Neural cell (in vitro differentiated cells): ENCODE measurements at regions not wholly inside any gene's neighbourhood (a gene's known extent, or its start where the extent isn't known, plus 50 kb on each side); places are given as distances from the start of the nearest gene placed in this dataset.

Source experiments
- H2AFZ ChIP-seq: fragments of 200-600, 300-800 bp; sonication (generic), shearing (Covaris generic); 2 replicates; pipeline ENCODE4 v1.6.0; 2014; ENCODE audit warnings: low read depth, mild to moderate bottlenecking, antibody characterized with exemption, low read length, moderate library complexity
- H3F3A ChIP-seq: fragments of 200-600 bp; shearing (Covaris generic); 2 replicates; pipeline ENCODE4 v1.6.1; 2016; ENCODE audit warnings: mild to moderate bottlenecking, moderate library complexity, mixed read lengths, antibody characterized with exemption, low read length; ENCODE audit not compliant: insufficient read depth, poor library complexity, severe bottlenecking
- H3K27ac ChIP-seq: fragments of 200-600, 300-800 bp; sonication (generic), shearing (Covaris generic); 2 replicates; pipeline ENCODE4 v1.5.1; 2014; ENCODE audit warnings: mild to moderate bottlenecking, low read length, moderate library complexity
- H3K27me3 ChIP-seq: fragments of 300-800, 200-600 bp; sonication (generic), shearing (Covaris generic); 2 replicates; pipeline ENCODE4 v1.6.0; 2014; ENCODE audit warnings: mild to moderate bottlenecking, low read depth, low read length, moderate library complexity; ENCODE audit not compliant: insufficient read depth
- H3K36me3 ChIP-seq: fragments of 300-800, 200-600 bp; sonication (generic), shearing (Covaris generic); 2 replicates; pipeline ENCODE4 v1.5.1; 2014; ENCODE audit warnings: mild to moderate bottlenecking, antibody characterized with exemption, low read length, moderate library complexity; ENCODE audit not compliant: insufficient read depth
- H3K4me2 ChIP-seq: fragments of 300-800, 200-600 bp; sonication (generic), shearing (Covaris generic); 2 replicates; pipeline ENCODE4 v1.6.0; 2014; ENCODE audit warnings: mild to moderate bottlenecking, low read length
- H3K4me3 ChIP-seq: fragments of 300-800, 200-600 bp; sonication (generic), shearing (Covaris generic); 2 replicates; pipeline ENCODE4 v1.5.1; 2014; ENCODE audit warnings: mild to moderate bottlenecking, low read length, moderate library complexity
- H3K79me2 ChIP-seq: fragments of 200-600 bp; shearing (Covaris generic); replicated peaks from 2 replicates; pipeline ENCODE4 v1.6.0; 2014; ENCODE audit warnings: mild to moderate bottlenecking, low read length, moderate library complexity; ENCODE audit not compliant: insufficient read depth
- H3K9ac ChIP-seq: fragments of 300-800, 200-600 bp; sonication (generic), shearing (Covaris generic); 2 replicates; pipeline ENCODE4 v1.6.1; 2016; ENCODE audit warnings: mild to moderate bottlenecking, low read length, mixed read lengths
- H3K9me2 ChIP-seq: fragments of 200-600 bp; shearing (Covaris generic); 2 replicates; pipeline ENCODE4 v1.6.1; 2016; ENCODE audit warnings: mild to moderate bottlenecking, low read length, mixed read lengths; ENCODE audit not compliant: insufficient read depth
- H3K9me3 ChIP-seq: fragments of 200-600, 300-800 bp; sonication (generic), shearing (Covaris generic); 2 replicates; pipeline ENCODE4 v1.6.1; 2016; ENCODE audit warnings: mild to moderate bottlenecking, mixed run types, low read length, moderate library complexity, mixed read lengths
- H4K20me1 ChIP-seq: fragments of 200-600 bp; shearing (Covaris generic); 2 replicates; pipeline ENCODE4 v1.6.1; 2016; ENCODE audit warnings: mild to moderate bottlenecking, mixed run types; ENCODE audit not compliant: insufficient read depth
- CTCF ChIP-seq: fragments of 450-650 bp; IDR thresholded peaks from 2 replicates; pipeline ENCODE4 v1.5.1; 2014; ENCODE audit warnings: antibody characterized with exemption, mild to moderate bottlenecking, moderate library complexity; ENCODE audit not compliant: poor library complexity, severe bottlenecking
- EP300 ChIP-seq: fragments of 450-650 bp; conservative IDR thresholded peaks from 2 replicates; pipeline ENCODE4 v1.6.1; 2014; ENCODE audit warnings: antibody characterized with exemption, mild to moderate bottlenecking, moderate library complexity; ENCODE audit not compliant: poor library complexity, severe bottlenecking
- EZH2 ChIP-seq: fragments of 200-600, 300-800 bp; shearing (Covaris generic), sonication (generic); IDR thresholded peaks from 2 replicates; pipeline ENCODE4 v1.6.1; 2014; ENCODE audit warnings: antibody characterized with exemption, low read length, borderline replicate concordance, mild to moderate bottlenecking; ENCODE audit not compliant: insufficient read depth, poor library complexity, severe bottlenecking
- MXI1 ChIP-seq: fragments of 450-650 bp; conservative IDR thresholded peaks from 2 replicates; pipeline ENCODE4 v1.6.1; 2014; ENCODE audit warnings: antibody characterized with exemption, mild to moderate bottlenecking; ENCODE audit not compliant: poor library complexity, severe bottlenecking
- POLR2AphosphoS5 ChIP-seq: IDR thresholded peaks from 2 replicates; pipeline ENCODE4 v1.6.1; 2012
- RAD21 ChIP-seq: fragments of 450-650 bp; conservative IDR thresholded peaks from 2 replicates; pipeline ENCODE4 v1.6.1; 2014; ENCODE audit warnings: antibody characterized with exemption, mild to moderate bottlenecking, moderate library complexity
- REST ChIP-seq: IDR thresholded peaks from 2 replicates; pipeline ENCODE4 v1.6.1; 2012; ENCODE audit warnings: borderline replicate concordance
- SMC3 ChIP-seq: fragments of 450-650 bp; conservative IDR thresholded peaks from 2 replicates; pipeline ENCODE4 v1.6.1; 2014; ENCODE audit warnings: antibody characterized with exemption, mild to moderate bottlenecking, moderate library complexity; ENCODE audit not compliant: poor library complexity
- TAF1 ChIP-seq: IDR thresholded peaks from 2 replicates; pipeline ENCODE4 v1.6.1; 2012; ENCODE audit warnings: low read depth

GRCh38 chr1:88453295-88453694 lies 230.8 kb upstream of the PKN2 start:
- Histone ChIP-seq H3K27ac (no peak overlapping the region), H4K20me1 (no peaks in the 10 kb centered on the region), H3K27me3 (no peaks in the 10 kb centered on the region), H3K79me2 (no peaks in the 10 kb centered on the region), H3K9ac (no peak overlapping the region), H3F3A (no peaks in the 10 kb centered on the region), H3K4me2 (no peak overlapping the region), H3K9me3 (no peaks in the 10 kb centered on the region), H3K36me3 (no peaks in the 10 kb centered on the region), H3K9me2 (no peaks in the 10 kb centered on the region), H2AFZ (no peak overlapping the region), H3K4me3 (no peak overlapping the region)
- TF ChIP-seq MXI1 (no peak), EP300 (no peak), REST (no peak), RAD21 (no peak), EZH2 (no peak)

DNA sequence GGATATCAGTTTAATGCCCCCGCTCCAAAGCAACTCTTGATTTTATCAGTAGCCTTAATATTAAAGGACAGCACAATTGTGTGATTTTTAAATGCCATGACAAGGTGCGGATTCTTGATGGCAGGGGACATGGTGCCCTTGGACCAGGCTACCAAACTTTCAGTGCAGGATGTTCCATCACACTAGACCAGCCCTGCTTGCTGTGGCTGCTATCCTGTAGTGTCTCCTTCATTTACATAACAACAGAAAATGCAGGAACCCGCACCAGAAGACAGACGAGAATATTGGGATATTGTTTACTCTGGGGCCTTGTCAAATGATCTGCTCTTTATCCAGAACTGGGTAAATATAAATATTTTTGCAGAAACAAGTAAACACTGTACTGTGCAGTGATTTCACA lies 229.3 kb upstream of the PKN2 start:
- Histone ChIP-seq H3K36me3 (no peaks in the 10 kb centered on the region), H3K9ac (no peak overlapping the region), H3K4me3 (no peak overlapping the region), H2AFZ (no peak overlapping the region), H3K79me2 (no peaks in the 10 kb centered on the region), H3K9me3 (no peaks in the 10 kb centered on the region), H3K9me2 (no peaks in the 10 kb centered on the region), H3K27me3 (no peaks in the 10 kb centered on the region), H3K27ac (no peak overlapping the region), H4K20me1 (no peaks in the 10 kb centered on the region), H3K4me2 (no peak overlapping the region), H3F3A (no peaks in the 10 kb centered on the region)
- TF ChIP-seq TAF1 (no peak), REST (no peak), SMC3 (no peak), POLR2AphosphoS5 (no peak), EP300 (no peak), CTCF (no peak), RAD21 (no peak), MXI1 (no peak), EZH2 (no peak)
